Activated CD8-positive, alpha-beta memory T cell treated with anti-CD3 and anti-CD28 coated beads, Interleukin-2, amount 10 ng/mL, durations not matched to agents 7 days and 5 days (primary cell): ENCODE measurements at regions not wholly inside any gene's neighbourhood (a gene's known extent, or its start where the extent isn't known, plus 50 kb on each side); places are given as distances from the start of the nearest gene placed in this dataset.

Experiments used
- ATAC-seq: fragments of 150-1000 bp; cut with Tn5 transposase; one replicate; pipeline ENCODE4 v1.10.0; 2021; ENCODE audit warnings: moderate library complexity
- CTCF ChIA-PET: fragments of 350-600 bp; sonication (Branson Sonifier 250); formaldehyde crosslinking; loops from one replicate; lab custom pipeline; 2021; ENCODE audit warnings: antibody characterized with exemption; lab: Charles Lee
- DNase-seq: peaks from one replicate; pipeline ENCODE4 v3.0.0-alpha.2; 2020
- H3K27ac Mint-ChIP-seq: one replicate; pipeline ENCODE4 v1.8.0; 2021; ENCODE audit warnings: mild to moderate bottlenecking, mixed read lengths
- H3K27me3 Mint-ChIP-seq: one replicate; pipeline ENCODE4 v1.8.0; 2021; ENCODE audit warnings: mixed read lengths
- H3K36me3 Mint-ChIP-seq: one replicate; pipeline ENCODE4 v1.8.0; 2021; ENCODE audit warnings: mild to moderate bottlenecking, mixed read lengths
- H3K4me1 Mint-ChIP-seq: one replicate; pipeline ENCODE4 v1.8.0; 2021; ENCODE audit warnings: mixed read lengths
- H3K4me3 Mint-ChIP-seq: one replicate; pipeline ENCODE4 v1.8.0; 2021; ENCODE audit warnings: mild to moderate bottlenecking, moderate library complexity, mixed read lengths
- H3K9me3 Mint-ChIP-seq: one replicate; pipeline ENCODE4 v1.8.0; 2022; ENCODE audit warnings: low read depth, mixed read lengths

- ATAC-seq (no peak), DNase-seq (no peak)
- no peaks in the 10 kb centered on the region for H3K4me1 Mint-ChIP-seq
- H3K27me3 Mint-ChIP-seq = no peaks in the 10 kb centered on the region
- CTCF ChIA-PET = no interaction called here
- H3K27ac Mint-ChIP-seq = no peak overlapping the region
- no peak overlapping the region for H3K4me3 Mint-ChIP-seq
- H3K9me3 Mint-ChIP-seq = no peaks in the 10 kb centered on the region
- H3K36me3 Mint-ChIP-seq = no peaks in the 10 kb centered on the region
Measured at GRCh38 chr3:24639481-24640329, 145.1 kb upstream of the THRB start.

- ATAC-seq = no peak
- no peaks in the 10 kb centered on the region for H3K27me3 Mint-ChIP-seq
- H3K9me3 Mint-ChIP-seq = no peaks in the 10 kb centered on the region
- H3K4me3 Mint-ChIP-seq = no peak overlapping the region
- no peak for DNase-seq
- CTCF ChIA-PET = no interaction called here
- H3K27ac Mint-ChIP-seq = no peak overlapping the region
- H3K36me3 Mint-ChIP-seq = no peaks in the 10 kb centered on the region
- no peaks in the 10 kb centered on the region for H3K4me1 Mint-ChIP-seq
Measured at GRCh38 chr3:24640330-24640877, 145.8 kb upstream of the THRB start.

- CTCF ChIA-PET = no interaction called here
- H3K4me1 Mint-ChIP-seq = no peaks in the 10 kb centered on the region
- no peak overlapping the region for H3K4me3 Mint-ChIP-seq
- DNase-seq (no peak), ATAC-seq (no peak)
- H3K9me3 Mint-ChIP-seq = no peaks in the 10 kb centered on the region
- H3K36me3 Mint-ChIP-seq = no peaks in the 10 kb centered on the region
- H3K27me3 Mint-ChIP-seq = no peaks in the 10 kb centered on the region
- H3K27ac Mint-ChIP-seq = no peak overlapping the region
Measured at GRCh38 chr3:24641628-24642027, 147.0 kb upstream of the THRB start.

GRCh38 chr3:24645047-24645446 lies 150.4 kb upstream of the THRB start:
- no peak for ATAC-seq
- no peak overlapping the region for H3K4me3 Mint-ChIP-seq
- no peaks in the 10 kb centered on the region for H3K36me3 Mint-ChIP-seq
- H3K9me3 Mint-ChIP-seq = no peaks in the 10 kb centered on the region
- CTCF ChIA-PET = no interaction called here
- H3K4me1 Mint-ChIP-seq = no peaks in the 10 kb centered on the region
- no peaks in the 10 kb centered on the region for H3K27me3 Mint-ChIP-seq
- no peak for DNase-seq
- no peak overlapping the region for H3K27ac Mint-ChIP-seq

- Mint-ChIP-seq H3K27me3 (no peaks in the 10 kb centered on the region), H3K4me3 (no peak overlapping the region), H3K27ac (no peak overlapping the region), H3K4me1 (no peaks in the 10 kb centered on the region), H3K9me3 (no peaks in the 10 kb centered on the region), H3K36me3 (no peaks in the 10 kb centered on the region)
- DNase-seq (no peak), ATAC-seq (no peak)
- CTCF ChIA-PET = no interaction called here
Measured at GRCh38 chr3:24646790-24647189, 152.1 kb upstream of the THRB start.

GRCh38 chr3:24648063-24648462 lies 153.4 kb upstream of the THRB start:
- no peak for ATAC-seq
- Mint-ChIP-seq H3K27me3 (no peaks in the 10 kb centered on the region), H3K27ac (no peak overlapping the region), H3K4me1 (no peaks in the 10 kb centered on the region), H3K9me3 (no peaks in the 10 kb centered on the region), H3K4me3 (no peak overlapping the region), H3K36me3 (no peaks in the 10 kb centered on the region)
- DNase-seq = no peak
- CTCF ChIA-PET = no interaction called here

GRCh38 chr3:24650839-24651238 lies 156.2 kb upstream of the THRB start:
- CTCF ChIA-PET = no interaction called here

GRCh38 chr3:24657870-24658510 lies 163.3 kb upstream of the THRB start:
- H3K27me3 Mint-ChIP-seq = peaks cover 7% of the 10 kb centered on the region
- H3K4me1 Mint-ChIP-seq = no peaks in the 10 kb centered on the region
- no peak overlapping the region for H3K27ac Mint-ChIP-seq
- H3K4me3 Mint-ChIP-seq = no peak overlapping the region
- no peaks in the 10 kb centered on the region for H3K36me3 Mint-ChIP-seq
- H3K9me3 Mint-ChIP-seq = peaks cover 4% of the 10 kb centered on the region
- CTCF ChIA-PET = no interaction called here
- ATAC-seq (no peak), DNase-seq (no peak)

More at GRCh38 chr3:24650839-24651238, 156.2 kb upstream of the THRB start:
- Mint-ChIP-seq H3K9me3 (peaks cover 2% of the 10 kb centered on the region), H3K27ac (no peak overlapping the region), H3K4me3 (no peak overlapping the region), H3K4me1 (no peaks in the 10 kb centered on the region), H3K36me3 (no peaks in the 10 kb centered on the region), H3K27me3 (peaks cover 2% of the 10 kb centered on the region)
- DNase-seq = no peak
- ATAC-seq = no peak

- Mint-ChIP-seq H3K4me3 (no peak overlapping the region), H3K9me3 (no peaks in the 10 kb centered on the region), H3K27me3 (peaks cover 5% of the 10 kb centered on the region), H3K36me3 (no peaks in the 10 kb centered on the region), H3K4me1 (no peaks in the 10 kb centered on the region), H3K27ac (no peak overlapping the region)
- DNase-seq (no peak), ATAC-seq (no peak)
- CTCF ChIA-PET = no interaction called here
Measured at GRCh38 chr3:24661175-24661584, 166.5 kb upstream of the THRB start.

- Mint-ChIP-seq H3K4me3 (no peak overlapping the region), H3K27me3 (peaks cover 5% of the 10 kb centered on the region), H3K9me3 (no peaks in the 10 kb centered on the region), H3K27ac (no peak overlapping the region), H3K36me3 (no peaks in the 10 kb centered on the region), H3K4me1 (no peaks in the 10 kb centered on the region)
- ATAC-seq (no peak), DNase-seq (no peak)
- CTCF ChIA-PET = no interaction called here
Measured at GRCh38 chr3:24662449-24663345, 168.0 kb upstream of the THRB start.

- Mint-ChIP-seq H3K4me1 (no peaks in the 10 kb centered on the region), H3K27me3 (peaks cover 9% of the 10 kb centered on the region), H3K36me3 (no peaks in the 10 kb centered on the region), H3K9me3 (no peaks in the 10 kb centered on the region), H3K4me3 (no peak overlapping the region), H3K27ac (no peak overlapping the region)
- CTCF ChIA-PET = interaction anchor here (0.6 kb wide), 1 partner anchor 817 kb away, joined by 3 read pairs; no protein-coding TSS in a partner anchor
- ATAC-seq = no peak
- no peak for DNase-seq
Measured at GRCh38 chr3:24663406-24663805, 168.8 kb upstream of the THRB start.

- Mint-ChIP-seq H3K9me3 (no peaks in the 10 kb centered on the region), H3K4me3 (no peak overlapping the region), H3K36me3 (no peaks in the 10 kb centered on the region), H3K27ac (no peak overlapping the region), H3K4me1 (no peaks in the 10 kb centered on the region), H3K27me3 (peaks cover 13% of the 10 kb centered on the region)
- DNase-seq (no peak), ATAC-seq (no peak)
- CTCF ChIA-PET = interaction anchor here (1.6 kb wide), 1 partner anchor 12 kb away, joined by 5 read pairs; no protein-coding TSS in a partner anchor
Measured at GRCh38 chr3:24668039-24668438, 173.4 kb upstream of the THRB start.

GRCh38 chr3:24670871-24671270 lies 176.2 kb upstream of the THRB start:
- ATAC-seq = no peak
- no peak for DNase-seq
- CTCF ChIA-PET = interaction anchor here (0.6 to 1.7 kb wide), 2 partner anchors 9 to 73 kb away, joined by 3 to 7 read pairs; no protein-coding TSS in a partner anchor
- no peaks in the 10 kb centered on the region for H3K4me1 Mint-ChIP-seq
- no peak overlapping the region for H3K27ac Mint-ChIP-seq
- H3K4me3 Mint-ChIP-seq = no peak overlapping the region
- H3K9me3 Mint-ChIP-seq = no peaks in the 10 kb centered on the region
- H3K36me3 Mint-ChIP-seq = no peaks in the 10 kb centered on the region
- H3K27me3 Mint-ChIP-seq = peaks cover 38% of the 10 kb centered on the region
